ENCODE measurements at regions not wholly inside any gene's neighbourhood (a gene's known extent, or its start where the extent isn't known, plus 50 kb on each side); places are given as distances from the start of the nearest gene placed in this dataset.

- H3K4me3 ChIP-seq (ENCODE audit: severe bottlenecking), result no peak overlapping the region
- no peak for DNase-seq (ENCODE audit: low spot score)
These were observed 151.8 kb upstream of the GATB start for GRCh38 chr4:151912632-151913031.

GRCh38 chr4:151911970-151912369 is 151.2 kb upstream of the GATB start:
- DNase-seq (ENCODE audit: low spot score), result no peak
- TF ChIP-seq CTCF (IDR thresholded peaks at IDR 0.05; ENCODE audit: poor library complexity, severe bottlenecking), result no peak
- H3K36me3 ChIP-seq (ENCODE audit: low read depth), result no peaks in the 10 kb centered on the region
- no peaks in the 10 kb centered on the region for H3K27me3 ChIP-seq (ENCODE audit: insufficient read depth, poor library complexity, severe bottlenecking)
- H3K27ac ChIP-seq (ENCODE audit: poor library complexity, severe bottlenecking), result no peak overlapping the region
- no peak overlapping the region for H3K4me3 ChIP-seq (ENCODE audit: severe bottlenecking)
- no peak for ATAC-seq (ENCODE audit: low read depth)
- no peaks in the 10 kb centered on the region for H3K9me3 ChIP-seq (ENCODE audit: severe bottlenecking)
- H3K4me1 ChIP-seq (ENCODE audit: insufficient read depth, poor library complexity, severe bottlenecking), result no peaks in the 10 kb centered on the region

More at GRCh38 chr4:151912632-151913031, 151.8 kb upstream of the GATB start:
- H3K36me3 ChIP-seq (ENCODE audit: low read depth), result no peaks in the 10 kb centered on the region
- no peaks in the 10 kb centered on the region for H3K4me1 ChIP-seq (ENCODE audit: insufficient read depth, poor library complexity, severe bottlenecking)
- no peak overlapping the region for H3K27ac ChIP-seq (ENCODE audit: poor library complexity, severe bottlenecking)
- H3K27me3 ChIP-seq (ENCODE audit: insufficient read depth, poor library complexity, severe bottlenecking), result no peaks in the 10 kb centered on the region
- no peak for TF ChIP-seq CTCF (IDR thresholded peaks at IDR 0.05; ENCODE audit: poor library complexity, severe bottlenecking)
- no peaks in the 10 kb centered on the region for H3K9me3 ChIP-seq (ENCODE audit: severe bottlenecking)
- ATAC-seq (ENCODE audit: low read depth), result no peak

DNA sequence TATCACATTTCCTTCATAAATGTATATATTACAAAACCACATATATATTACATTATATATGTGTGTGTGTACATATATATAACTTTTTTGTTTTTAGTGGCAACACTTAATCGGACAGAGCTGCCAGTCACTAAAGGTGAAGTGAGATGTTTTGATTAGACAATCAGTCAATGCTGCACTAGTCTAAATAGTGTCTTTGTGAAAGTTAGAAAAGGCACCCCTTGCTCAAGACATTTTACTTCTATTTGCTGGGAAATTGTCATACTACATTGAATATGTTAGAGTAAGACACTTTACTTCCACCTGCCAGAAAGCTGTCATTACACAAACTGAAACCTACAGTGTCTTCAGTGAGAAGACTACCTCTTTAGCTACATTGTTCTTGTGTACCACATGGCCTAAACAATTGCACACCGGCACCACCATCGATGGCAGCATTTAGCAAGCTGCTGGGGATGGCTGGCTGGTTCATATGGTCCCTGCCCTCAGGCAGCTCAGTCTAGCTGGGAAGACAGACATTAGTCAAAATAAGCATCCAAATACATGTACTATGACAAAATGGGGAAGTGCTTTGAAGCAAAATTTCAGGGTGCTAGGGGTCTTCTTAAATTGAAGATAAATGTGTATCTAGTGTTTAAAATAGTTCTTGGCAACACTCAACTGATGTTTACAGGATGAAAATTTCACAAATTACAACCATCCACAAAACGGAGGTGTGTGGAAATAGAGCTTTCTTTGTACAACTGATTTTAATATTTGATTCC is 148.1 kb upstream of the GATB start:
- no peak for TF ChIP-seq CTCF (IDR thresholded peaks at IDR 0.05; ENCODE audit: poor library complexity, severe bottlenecking)
- H3K4me3 ChIP-seq (ENCODE audit: severe bottlenecking), result no peak overlapping the region
- DNase-seq (ENCODE audit: low spot score) (no peak), ATAC-seq (ENCODE audit: low read depth) (no peak)
- H3K4me1 ChIP-seq (ENCODE audit: insufficient read depth, poor library complexity, severe bottlenecking), result no peaks in the 10 kb centered on the region
- no peaks in the 10 kb centered on the region for H3K9me3 ChIP-seq (ENCODE audit: severe bottlenecking)
- no peaks in the 10 kb centered on the region for H3K36me3 ChIP-seq (ENCODE audit: low read depth)
- no peak overlapping the region for H3K27ac ChIP-seq (ENCODE audit: poor library complexity, severe bottlenecking)
- no peaks in the 10 kb centered on the region for H3K27me3 ChIP-seq (ENCODE audit: insufficient read depth, poor library complexity, severe bottlenecking)

- Histone ChIP-seq H3K27me3 (ENCODE audit: insufficient read depth, poor library complexity, severe bottlenecking) (no peaks in the 10 kb centered on the region), H3K9me3 (ENCODE audit: severe bottlenecking) (no peaks in the 10 kb centered on the region), H3K27ac (ENCODE audit: poor library complexity, severe bottlenecking) (no peak overlapping the region), H3K4me3 (ENCODE audit: severe bottlenecking) (no peak overlapping the region), H3K36me3 (ENCODE audit: low read depth) (no peaks in the 10 kb centered on the region), H3K4me1 (ENCODE audit: insufficient read depth, poor library complexity, severe bottlenecking) (no peaks in the 10 kb centered on the region)
- no peak for TF ChIP-seq CTCF (IDR thresholded peaks at IDR 0.05; ENCODE audit: poor library complexity, severe bottlenecking)
- DNase-seq (ENCODE audit: low spot score) (no peak), ATAC-seq (ENCODE audit: low read depth) (no peak)
These were observed 147.4 kb upstream of the GATB start for GRCh38 chr4:151908201-151908600.

DNA sequence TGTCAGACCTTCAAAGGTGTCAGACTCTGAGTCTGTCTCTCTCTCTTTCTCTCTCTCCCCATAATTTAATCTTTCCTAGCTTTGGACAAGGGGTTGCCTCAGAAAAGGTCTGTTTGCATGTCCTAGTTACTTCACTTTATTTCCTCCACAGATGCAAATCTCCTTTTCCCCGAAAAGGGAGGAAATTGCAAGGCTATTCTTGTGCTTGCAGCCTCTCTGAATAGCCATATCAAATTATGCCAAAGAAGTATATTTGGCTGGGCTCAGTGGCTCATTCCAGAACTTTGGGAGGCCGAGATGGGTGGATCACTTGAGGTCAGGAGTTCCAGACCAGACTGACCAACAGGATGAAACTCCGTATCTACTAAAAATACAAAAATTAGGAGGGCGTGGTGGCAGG is 145.6 kb upstream of the GATB start:
- DNase-seq (ENCODE audit: low spot score), result no peak
- H3K4me3 ChIP-seq (ENCODE audit: severe bottlenecking), result no peak overlapping the region

More for the DNA sequence above, 145.6 kb upstream of the GATB start:
- ATAC-seq (ENCODE audit: low read depth), result no peak
- H3K9me3 ChIP-seq (ENCODE audit: severe bottlenecking), result no peaks in the 10 kb centered on the region
- no peaks in the 10 kb centered on the region for H3K4me1 ChIP-seq (ENCODE audit: insufficient read depth, poor library complexity, severe bottlenecking)
- no peak for TF ChIP-seq CTCF (IDR thresholded peaks at IDR 0.05; ENCODE audit: poor library complexity, severe bottlenecking)
- H3K27ac ChIP-seq (ENCODE audit: poor library complexity, severe bottlenecking), result no peak overlapping the region
- H3K27me3 ChIP-seq (ENCODE audit: insufficient read depth, poor library complexity, severe bottlenecking), result no peaks in the 10 kb centered on the region
- H3K36me3 ChIP-seq (ENCODE audit: low read depth), result no peaks in the 10 kb centered on the region
